Fibroblast of lung (primary cell): ENCODE measurements at regions not wholly inside any gene's neighbourhood (a gene's known extent, or its start where the extent isn't known, plus 50 kb on each side); places are given as distances from the start of the nearest gene placed in this dataset.
"Not testable (repeated sequence)": the region's sequence is repeated elsewhere in the genome, so short reads cannot be mapped to it uniquely, and the experiment has no call there.

ENCODE experiments used
- DNase-seq, 2 donors: peaks; one replicate each; pipeline versions ENCODE4 v3.0.0 to v3.0.0-alpha.2; 2010; ENCODE audit warnings: low read depth in 2 of 2
- H2AFZ ChIP-seq: 2 replicates; pipeline ENCODE4 v1.5.1; 2012; ENCODE audit warnings: low read length, control low read depth, inconsistent platforms
- H3K27ac ChIP-seq: 2 replicates; pipeline ENCODE4 v1.5.1; 2011; ENCODE audit warnings: low read length, control low read depth; ENCODE audit not compliant: insufficient read depth
- H3K27me3 ChIP-seq: 2 replicates; pipeline ENCODE4 v1.5.1; 2011; ENCODE audit warnings: mild to moderate bottlenecking, low read length; ENCODE audit not compliant: control insufficient read depth, insufficient read depth
- H3K36me3 ChIP-seq: 2 replicates; pipeline ENCODE4 v1.5.1; 2011; ENCODE audit warnings: low read length; ENCODE audit not compliant: control insufficient read depth, insufficient read depth
- H3K4me1 ChIP-seq: 2 replicates; pipeline ENCODE4 v1.5.1; 2011; ENCODE audit warnings: low read length; ENCODE audit not compliant: control insufficient read depth, insufficient read depth; ENCODE audit errors: extremely low read depth
- H3K4me2 ChIP-seq: 2 replicates; pipeline ENCODE4 v1.5.1; 2011; ENCODE audit warnings: low read length, control low read depth; ENCODE audit not compliant: insufficient read depth; ENCODE audit errors: extremely low read depth
- H3K4me3 ChIP-seq, 4 experiments: fragments of 200-600 bp in 1 of 4; sonication (generic) in 1 of 4; replicated peaks in 1 of 4; 2 replicates each; pipeline ENCODE4 v1.5.1; 2011 to 2016; ENCODE audit warnings: low read length in 4 of 4, low read depth in 3 of 4, mild to moderate bottlenecking in 3 of 4, control low read depth in 2 of 4, inconsistent platforms in 1 of 4, mixed read lengths in 1 of 4; ENCODE audit not compliant: insufficient read depth in 1 of 4; ENCODE audit errors: control extremely low read depth in 1 of 4
- H3K79me2 ChIP-seq: 2 replicates; pipeline ENCODE4 v1.5.1; 2012; ENCODE audit warnings: mild to moderate bottlenecking, low read length, inconsistent platforms; ENCODE audit not compliant: control insufficient read depth, insufficient read depth
- H3K9ac ChIP-seq: 2 replicates; pipeline ENCODE4 v1.5.1; 2011; ENCODE audit warnings: mild to moderate bottlenecking, low read length, control low read depth; ENCODE audit not compliant: insufficient read depth
- H3K9me3 ChIP-seq: 2 replicates; pipeline ENCODE4 v1.5.1; 2012; ENCODE audit warnings: low read depth, low read length; ENCODE audit not compliant: control insufficient read depth, insufficient read depth
- H4K20me1 ChIP-seq: 2 replicates; pipeline ENCODE4 v1.5.1; 2011; ENCODE audit warnings: low read length; ENCODE audit not compliant: control insufficient read depth, insufficient read depth; ENCODE audit errors: extremely low read depth
- CTCF ChIP-seq, 2 donors: IDR thresholded peaks in 1 of 2; conservative IDR thresholded peaks in 1 of 2; 1 replicate in 1 of 2; 2 replicates in 1 of 2; pipeline ENCODE4 v1.5.1; 2011 to 2012; ENCODE audit warnings: low read length in 2 of 2, control low read depth in 1 of 2, inconsistent platforms in 1 of 2, low read depth in 1 of 2, mild to moderate bottlenecking in 1 of 2
- EZH2 ChIP-seq: IDR thresholded peaks from 2 replicates; pipeline ENCODE4 v1.5.1; 2012; ENCODE audit warnings: low read length, control low read depth, mild to moderate bottlenecking; ENCODE audit errors: missing control alignments

GRCh38 chr6:10174761-10175160 lies 240.1 kb downstream of the TFAP2A start:
- Histone ChIP-seq H2AFZ (no peak overlapping the region), H3K9me3 (no peaks in the 10 kb centered on the region), H3K4me1 (no peaks in the 10 kb centered on the region), H4K20me1 (no peaks in the 10 kb centered on the region), H3K4me3 (no peak overlapping the region), H3K27ac (no peak overlapping the region), H3K27me3 (no peaks in the 10 kb centered on the region), H3K36me3 (no peaks in the 10 kb centered on the region), H3K9ac (no peak overlapping the region), H3K4me2 (no peak overlapping the region), H3K79me2 (no peaks in the 10 kb centered on the region)
- no peak for DNase-seq
- TF ChIP-seq CTCF (conservative IDR thresholded peaks at IDR 0.05 in 1 of 2, IDR thresholded peaks at IDR 0.05 in 1 of 2; ENCODE audit: low read depth in 1 of 2, low read length in 2 of 2) (no peak), EZH2 (no peak)

GRCh38 chr6:10174056-10174455 lies 240.8 kb downstream of the TFAP2A start:
- Histone ChIP-seq H3K4me1 (no peaks in the 10 kb centered on the region), H3K4me3 (no peak overlapping the region), H3K9ac (no peak overlapping the region), H3K9me3 (no peaks in the 10 kb centered on the region), H3K79me2 (no peaks in the 10 kb centered on the region), H3K4me2 (no peak overlapping the region), H3K27me3 (no peaks in the 10 kb centered on the region), H4K20me1 (no peaks in the 10 kb centered on the region), H3K27ac (no peak overlapping the region), H2AFZ (no peak overlapping the region), H3K36me3 (no peaks in the 10 kb centered on the region)
- no peak for DNase-seq
- no peak for TF ChIP-seq CTCF (conservative IDR thresholded peaks at IDR 0.05 in 1 of 2, IDR thresholded peaks at IDR 0.05 in 1 of 2; ENCODE audit: low read depth in 1 of 2, low read length in 2 of 2)
- TF ChIP-seq EZH2: no peak

- H3K79me2 ChIP-seq, DNase-seq, H3K27me3 ChIP-seq, H3K36me3 ChIP-seq, H3K4me3 ChIP-seq, H3K4me1 ChIP-seq, H3K4me2 ChIP-seq, H3K9ac ChIP-seq, H4K20me1 ChIP-seq, H3K27ac ChIP-seq, H3K9me3 ChIP-seq, H2AFZ ChIP-seq: not testable (repeated sequence)
Measured at GRCh38 chr6:10171706-10172105, 243.2 kb downstream of the TFAP2A start.

- no peak for TF ChIP-seq CTCF (conservative IDR thresholded peaks at IDR 0.05 in 1 of 2, IDR thresholded peaks at IDR 0.05 in 1 of 2; ENCODE audit: low read depth in 1 of 2, low read length in 2 of 2)
- no peak for TF ChIP-seq EZH2
- no peaks in the 10 kb centered on the region for H3K4me1 ChIP-seq
- no peaks in the 10 kb centered on the region for H3K9me3 ChIP-seq
- no peaks in the 10 kb centered on the region for H3K79me2 ChIP-seq
- no peak for DNase-seq
- no peak overlapping the region for H3K27ac ChIP-seq
- no peak overlapping the region for H3K4me3 ChIP-seq
- H3K27me3 ChIP-seq: no peaks in the 10 kb centered on the region
- H2AFZ ChIP-seq: no peak overlapping the region
- H4K20me1 ChIP-seq: no peaks in the 10 kb centered on the region
- no peak overlapping the region for H3K9ac ChIP-seq
- H3K4me2 ChIP-seq: no peak overlapping the region
- H3K36me3 ChIP-seq: no peaks in the 10 kb centered on the region
Measured at GRCh38 chr6:10170816-10171215, 244.1 kb downstream of the TFAP2A start.
